SU-DHL-6 (cell line): ENCODE measurements at regions not wholly inside any gene's neighbourhood (a gene's known extent, or its start where the extent isn't known, plus 50 kb on each side); places are given as distances from the start of the nearest gene placed in this dataset.

Experiments used
- H2AFZ ChIP-seq: fragments of 200-600 bp; sonication (generic); 2 replicates; pipeline ENCODE4 v1.6.1; 2014; ENCODE audit warnings: low read depth, mild to moderate bottlenecking, moderate library complexity, mixed read lengths, antibody characterized with exemption, low read length; ENCODE audit not compliant: severe bottlenecking
- H3F3A ChIP-seq: fragments of 200-600 bp; shearing (Covaris generic); 2 replicates; pipeline ENCODE4 v1.6.0; 2016; ENCODE audit warnings: antibody characterized with exemption, mild to moderate bottlenecking; ENCODE audit not compliant: insufficient read depth
- H3K27ac ChIP-seq: fragments of 200-600 bp; sonication (generic); 2 replicates; pipeline ENCODE4 v1.5.1; 2016; ENCODE audit warnings: low read depth, mild to moderate bottlenecking, low read length, moderate library complexity, mixed read lengths
- H3K27me3 ChIP-seq: fragments of 200-600 bp; sonication (generic), shearing (Covaris generic); 2 replicates; pipeline ENCODE4 v1.6.0; 2014; ENCODE audit warnings: mild to moderate bottlenecking, low read length
- H3K36me3 ChIP-seq: fragments of 200-600 bp; sonication (generic); 2 replicates; pipeline ENCODE4 v1.6.1; 2014; ENCODE audit warnings: mild to moderate bottlenecking, low read length, mixed read lengths
- H3K4me2 ChIP-seq: fragments of 300-600, 200-600 bp; shearing (Covaris generic), sonication (generic); 2 replicates; pipeline ENCODE4 v1.6.0; 2014; ENCODE audit warnings: low read length, low read depth, mild to moderate bottlenecking; ENCODE audit not compliant: poor library complexity, severe bottlenecking
- H3K4me3 ChIP-seq: fragments of 200-600 bp; sonication (generic); 2 replicates; pipeline ENCODE4 v1.5.1; 2014; ENCODE audit warnings: antibody characterized with exemption, low read length, mild to moderate bottlenecking, mixed read lengths; ENCODE audit not compliant: insufficient read depth, poor library complexity, severe bottlenecking
- H3K79me2 ChIP-seq: fragments of 200-600 bp; sonication (generic); 2 replicates; pipeline ENCODE4 v1.6.1; 2014; ENCODE audit warnings: mild to moderate bottlenecking, low read length, moderate library complexity; ENCODE audit not compliant: insufficient read depth
- H3K9ac ChIP-seq: fragments of 200-600 bp; sonication (generic); 2 replicates; pipeline ENCODE4 v1.7.0; 2014; ENCODE audit warnings: mild to moderate bottlenecking, low read length
- H3K9me2 ChIP-seq: fragments of 200-600 bp; sonication (generic); replicated peaks from 2 replicates; pipeline ENCODE4 v1.6.1; 2014; ENCODE audit warnings: low read length; ENCODE audit not compliant: insufficient read depth
- H3K9me3 ChIP-seq: fragments of 200-600 bp; sonication (generic); 2 replicates; pipeline ENCODE4 v1.6.1; 2014; ENCODE audit warnings: low read length, mixed read lengths; ENCODE audit not compliant: insufficient read depth
- H4K20me1 ChIP-seq: fragments of 200-600 bp; sonication (generic); 2 replicates; pipeline ENCODE4 v1.6.1; 2014; ENCODE audit warnings: low read depth, mild to moderate bottlenecking, antibody characterized with exemption, low read length, moderate library complexity, mixed read lengths
- CTCF ChIP-seq: fragments of 200-600 bp; sonication (generic); IDR thresholded peaks from one replicate; pipeline ENCODE4 v1.5.1; 2017; ENCODE audit warnings: antibody characterized with exemption, mild to moderate bottlenecking, low read length, moderate library complexity; ENCODE audit not compliant: insufficient read depth, poor library complexity, severe bottlenecking
- EZH2phosphoT487 ChIP-seq: fragments of 200-600 bp; sonication (generic), shearing (Covaris generic); conservative IDR thresholded peaks from 2 replicates; pipeline ENCODE4 v1.6.1; 2018; ENCODE audit warnings: mild to moderate bottlenecking, antibody characterized with exemption, low read length, moderate library complexity, mixed read lengths

GRCh38 chr3:81161100-81161499, 600.3 kb downstream of the GBE1 start:
- no peaks in the 10 kb centered on the region for H3K36me3 ChIP-seq
- TF ChIP-seq EZH2phosphoT487: no peak
- no peak for TF ChIP-seq CTCF
- H3F3A ChIP-seq: no peaks in the 10 kb centered on the region
- H3K9ac ChIP-seq: no peak overlapping the region
- H3K27me3 ChIP-seq: no peaks in the 10 kb centered on the region
- no peaks in the 10 kb centered on the region for H3K79me2 ChIP-seq
- no peaks in the 10 kb centered on the region for H3K9me3 ChIP-seq
- H4K20me1 ChIP-seq: no peaks in the 10 kb centered on the region
- no peak overlapping the region for H3K4me2 ChIP-seq
- H3K27ac ChIP-seq: no peak overlapping the region
- no peaks in the 10 kb centered on the region for H3K9me2 ChIP-seq
- no peak overlapping the region for H2AFZ ChIP-seq
- H3K4me3 ChIP-seq: no peak overlapping the region

- H3K27ac ChIP-seq: no peak overlapping the region
- no peaks in the 10 kb centered on the region; the same call in 1 of the 2 replicates for H3K9me2 ChIP-seq
- no peak overlapping the region for H3K4me2 ChIP-seq
- H3K4me3 ChIP-seq: no peak overlapping the region
- TF ChIP-seq CTCF: no peak
- no peak for TF ChIP-seq EZH2phosphoT487
- no peaks in the 10 kb centered on the region for H3K9me3 ChIP-seq
- no peaks in the 10 kb centered on the region for H4K20me1 ChIP-seq
- H3K27me3 ChIP-seq: no peaks in the 10 kb centered on the region
- H3K79me2 ChIP-seq: no peaks in the 10 kb centered on the region
- H3K36me3 ChIP-seq: no peaks in the 10 kb centered on the region
- no peaks in the 10 kb centered on the region for H3F3A ChIP-seq
- H3K9ac ChIP-seq: no peak overlapping the region
- no peak overlapping the region for H2AFZ ChIP-seq
Observed at GRCh38 chr3:81154611-81155143, 606.8 kb downstream of the GBE1 start.

- Histone ChIP-seq H3K9me3 (no peaks in the 10 kb centered on the region), H3F3A (no peaks in the 10 kb centered on the region), H3K9me2 (no peaks in the 10 kb centered on the region; the same call in 1 of the 2 replicates), H4K20me1 (no peaks in the 10 kb centered on the region), H3K36me3 (no peaks in the 10 kb centered on the region; the same call in 1 of the 2 replicates), H3K79me2 (no peaks in the 10 kb centered on the region), H3K4me2 (no peak overlapping the region), H3K4me3 (no peak overlapping the region), H3K9ac (no peak overlapping the region), H3K27me3 (no peaks in the 10 kb centered on the region), H2AFZ (no peak overlapping the region), H3K27ac (no peak overlapping the region)
- TF ChIP-seq CTCF (no peak), EZH2phosphoT487 (no peak)
Observed at GRCh38 chr3:81152156-81152555, 609.3 kb downstream of the GBE1 start.
